ENCODE measurements at regions not wholly inside any gene's neighbourhood (a gene's known extent, or its start where the extent isn't known, plus 50 kb on each side); places are given as distances from the start of the nearest gene placed in this dataset.

DNA sequence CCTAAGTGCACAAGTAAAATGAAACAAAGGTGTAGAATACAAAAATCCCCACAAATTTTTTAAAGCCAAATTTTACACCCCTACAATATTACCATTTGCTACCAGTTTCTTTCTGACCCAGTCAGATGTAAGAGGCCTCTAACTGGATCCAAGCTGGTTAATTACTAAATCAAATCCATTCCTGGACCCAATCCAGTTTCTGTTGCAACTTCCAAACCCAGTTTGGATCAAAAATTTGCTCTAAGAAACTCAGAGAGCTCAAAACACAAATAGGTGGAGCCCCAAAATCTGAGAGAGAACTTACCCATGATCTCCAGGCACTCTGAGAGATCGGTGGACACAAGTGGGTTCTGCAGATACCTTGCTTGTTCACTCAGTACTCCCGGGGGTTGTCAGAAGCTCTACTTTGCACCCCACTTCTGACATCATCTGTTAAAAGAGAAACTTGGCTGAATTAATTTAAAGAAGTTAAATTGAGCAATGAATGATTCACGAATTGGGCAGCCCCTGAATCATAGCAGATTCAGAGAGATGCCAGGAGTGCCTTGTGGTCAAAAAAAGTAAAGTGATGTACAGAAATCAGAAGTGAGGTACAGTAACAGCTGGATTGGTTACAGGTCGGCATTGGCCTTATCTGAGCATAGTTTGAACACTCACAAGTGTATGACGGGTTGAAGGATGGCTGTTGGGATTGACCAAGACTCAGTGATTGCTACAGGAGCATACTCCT, 448.0 kb downstream of the KCNT2 start:
- Histone ChIP-seq H3K36me3 (no peaks in the 10 kb centered on the region), H3K9me3 (no peaks in the 10 kb centered on the region), H3K27me3 (no peaks in the 10 kb centered on the region), H3K4me3 (no peak overlapping the region), H3K4me1 (no peaks in the 10 kb centered on the region), H3K27ac (no peak overlapping the region)
- 64% methylated on average over 5 of the region's 5 CpGs for WGBS
- TF ChIP-seq CTCF (IDR thresholded peaks at IDR 0.05) (no peak), EP300 (IDR thresholded peaks at IDR 0.05) (no peak), POLR2AphosphoS5 (IDR thresholded peaks at IDR 0.05) (no peak), POLR2A (IDR thresholded peaks at IDR 0.05) (no peak)
- DNase-seq (ENCODE audit: low spot score in 2 of 2) = no peak

- no peaks in the 10 kb centered on the region for H3K9me3 ChIP-seq
- TF ChIP-seq POLR2AphosphoS5 (IDR thresholded peaks at IDR 0.05) = no peak
- no peak for TF ChIP-seq POLR2A (IDR thresholded peaks at IDR 0.05)
- no peak for TF ChIP-seq EP300 (IDR thresholded peaks at IDR 0.05)
- no peak for TF ChIP-seq CTCF (IDR thresholded peaks at IDR 0.05)
- no peak overlapping the region for H3K27ac ChIP-seq
- H3K4me1 ChIP-seq = no peaks in the 10 kb centered on the region
- WGBS = 81% methylated on average over 2 of the region's 2 CpGs
- no peaks in the 10 kb centered on the region for H3K36me3 ChIP-seq
- H3K27me3 ChIP-seq = no peaks in the 10 kb centered on the region
- DNase-seq (ENCODE audit: low spot score in 2 of 2) = no peak
- no peak overlapping the region for H3K4me3 ChIP-seq
These were observed 452.7 kb downstream of the KCNT2 start for GRCh38 chr1:196155586-196155985.

- no peaks in the 10 kb centered on the region for H3K9me3 ChIP-seq
- 92% methylated on average over 5 of the region's 5 CpGs for WGBS
- no peak for TF ChIP-seq CTCF (IDR thresholded peaks at IDR 0.05)
- TF ChIP-seq POLR2AphosphoS5 (IDR thresholded peaks at IDR 0.05) = no peak
- no peak for TF ChIP-seq EP300 (IDR thresholded peaks at IDR 0.05)
- TF ChIP-seq POLR2A (IDR thresholded peaks at IDR 0.05) = no peak
These were observed 455.3 kb downstream of the KCNT2 start for GRCh38 chr1:196152975-196153374.

DNA sequence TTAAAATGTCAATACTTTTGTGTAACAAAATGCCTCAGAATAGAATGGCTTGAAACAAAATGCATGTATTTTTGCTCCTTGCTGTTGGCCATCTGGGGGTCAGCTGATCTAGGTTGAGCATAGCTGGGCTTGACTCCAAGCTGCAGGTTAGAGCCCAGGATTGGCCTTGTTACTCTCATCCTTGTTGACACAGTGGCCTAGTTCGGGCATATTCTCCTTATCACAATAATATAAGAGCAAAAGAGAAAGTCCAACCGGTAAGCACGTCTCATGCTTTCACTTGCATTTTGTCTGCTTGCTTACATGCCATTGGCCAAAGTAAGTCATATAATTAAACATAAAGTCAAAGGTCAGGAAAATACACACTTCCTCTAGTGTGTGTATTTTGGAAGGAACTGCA, 456.2 kb downstream of the KCNT2 start:
- Histone ChIP-seq H3K4me1 (no peaks in the 10 kb centered on the region), H3K36me3 (no peaks in the 10 kb centered on the region), H3K27me3 (no peaks in the 10 kb centered on the region), H3K4me3 (no peak overlapping the region), H3K9me3 (no peaks in the 10 kb centered on the region), H3K27ac (no peak overlapping the region)
- 81% methylated on average over 3 of the region's 3 CpGs for WGBS
- no peak for TF ChIP-seq CTCF (IDR thresholded peaks at IDR 0.05)
- no peak for TF ChIP-seq EP300 (IDR thresholded peaks at IDR 0.05)
- no peak for TF ChIP-seq POLR2AphosphoS5 (IDR thresholded peaks at IDR 0.05)
- TF ChIP-seq POLR2A (IDR thresholded peaks at IDR 0.05) = no peak
- DNase-seq (ENCODE audit: low spot score in 2 of 2) = no peak

More at GRCh38 chr1:196152975-196153374, 455.3 kb downstream of the KCNT2 start:
- no peak for DNase-seq (ENCODE audit: low spot score in 2 of 2)
- Histone ChIP-seq H3K27ac (no peak overlapping the region), H3K4me1 (no peaks in the 10 kb centered on the region), H3K27me3 (no peaks in the 10 kb centered on the region), H3K36me3 (no peaks in the 10 kb centered on the region), H3K4me3 (no peak overlapping the region)

DNA sequence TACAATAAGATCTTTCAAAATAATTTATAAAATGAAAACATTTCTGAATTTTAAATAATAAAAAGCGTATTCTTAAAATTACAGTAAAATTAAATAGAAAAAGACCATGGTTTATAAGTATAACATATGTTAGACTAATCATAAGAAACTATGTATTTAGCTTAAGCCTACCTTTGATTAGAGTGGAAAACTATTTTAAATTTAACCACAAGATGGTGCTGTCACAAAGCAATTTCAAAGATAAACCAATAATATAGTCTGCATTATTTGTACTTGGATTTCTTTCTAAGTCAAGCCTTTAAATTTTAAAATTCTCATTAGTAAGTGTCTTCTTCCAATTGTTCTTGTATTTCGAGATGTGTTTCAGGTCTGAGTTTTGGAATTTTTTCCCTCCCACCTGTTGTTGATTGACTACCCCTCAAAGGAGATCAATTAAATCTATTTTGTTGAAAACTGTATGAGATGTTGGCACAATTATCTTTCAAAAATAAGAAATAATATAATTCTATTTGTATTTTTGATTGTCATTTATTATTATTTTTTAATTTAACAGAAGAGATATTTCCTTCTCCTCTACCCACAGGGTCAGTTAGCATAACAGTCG, 459.8 kb downstream of the KCNT2 start:
- 44% methylated on average over 3 of the region's 3 CpGs for WGBS
- TF ChIP-seq CTCF (IDR thresholded peaks at IDR 0.05) = peak; percentile 28 to 44
- TF ChIP-seq POLR2A (IDR thresholded peaks at IDR 0.05) = no peak
- no peak for TF ChIP-seq EP300 (IDR thresholded peaks at IDR 0.05)
- no peak for DNase-seq (ENCODE audit: low spot score in 2 of 2)

More for the DNA sequence above, 459.8 kb downstream of the KCNT2 start:
- Histone ChIP-seq H3K4me3 (no peak overlapping the region), H3K27me3 (no peaks in the 10 kb centered on the region), H3K27ac (no peak overlapping the region), H3K36me3 (no peaks in the 10 kb centered on the region), H3K9me3 (no peaks in the 10 kb centered on the region), H3K4me1 (no peaks in the 10 kb centered on the region)
